ENCODE measurements at regions not wholly inside any gene's neighbourhood (a gene's known extent, or its start where the extent isn't known, plus 50 kb on each side); places are given as distances from the start of the nearest gene placed in this dataset. TPM values are rescaled to one million over a fixed set of nuclear protein-coding genes. Genes with fewer than 3 reads are reported as not detected.

- in situ Hi-C loops (cut with MboI): no loop called here
- no peak overlapping the region for H3K27ac ChIP-seq
- H3K9me3 ChIP-seq (ENCODE audit: low read depth): no peaks in the 10 kb centered on the region
- 52 to 68% methylated on average over 4 of the region's 4 CpGs for WGBS, 2 experiments (ENCODE audit: low coverage in 1 of 2, low lambda C conversion rate in 2 of 2, missing lambda C conversion rate in 2 of 2)
- no peaks in the 10 kb centered on the region for H3K36me3 ChIP-seq (ENCODE audit: low read depth)
- no peak overlapping the region for H3K9ac ChIP-seq
- no peak overlapping the region for H3K4me2 ChIP-seq (ENCODE audit: unreplicated experiment)
- H3K4me3 ChIP-seq: no peak overlapping the region
- 0 out of 2 replicates have a peak, but pooled peaks cover 1% of the 10 kb centered on the region for H3K27me3 ChIP-seq (replicated peaks; ENCODE audit: insufficient read depth)
- no peaks in the 10 kb centered on the region for H3K4me1 ChIP-seq (ENCODE audit: insufficient read depth)
- no peaks in the 10 kb centered on the region for H3F3A ChIP-seq (ENCODE audit: insufficient read depth)
- no peak overlapping the region for H2AFZ ChIP-seq
- TF ChIP-seq EZH2phosphoT487 (IDR thresholded peaks at IDR 0.05; ENCODE audit: insufficient read depth, low read depth) (no peak), EZH2 (IDR thresholded peaks at IDR 0.05; ENCODE audit: insufficient read depth, poor library complexity, severe bottlenecking) (no peak)
- no peaks in the 10 kb centered on the region for H4K20me1 ChIP-seq (ENCODE audit: insufficient read depth)
- H3K9me2 ChIP-seq (ENCODE audit: insufficient read depth): no peaks in the 10 kb centered on the region
- peak; percentile 33 for DNase-seq
- H3K79me2 ChIP-seq (ENCODE audit: insufficient read depth): no peaks in the 10 kb centered on the region
Measured at GRCh38 chr1:76807543-76808260, 59.6 kb upstream of the ST6GALNAC5 start.

Small RNA genes lying in the stretch of these regions (small RNA-seq; reads per million reads assigned to genes)
- gene RNU6-161P (ENCODE audit: low read depth, low replicate concordance): not detected
